ENCODE measurements at regions not wholly inside any gene's neighbourhood (a gene's known extent, or its start where the extent isn't known, plus 50 kb on each side); places are given as distances from the start of the nearest gene placed in this dataset.
"Not testable (repeated sequence)": the region's sequence is repeated elsewhere in the genome, so short reads cannot be mapped to it uniquely, and the experiment has no call there.

GRCh38 chr5:34466519-34467388, 189.4 kb upstream of the RAI14 start:
- not testable (repeated sequence) for TF ChIP-seq EZH2phosphoT487 (IDR thresholded peaks at IDR 0.05; ENCODE audit: low read depth); CTCF (IDR thresholded peaks at IDR 0.05; ENCODE audit: low read depth, low read length)

Data from OCI-LY3 (cell line).